ENCODE measurements at regions not wholly inside any gene's neighbourhood (a gene's known extent, or its start where the extent isn't known, plus 50 kb on each side); places are given as distances from the start of the nearest gene placed in this dataset.

GRCh38 chr11:122494221-122494620 is 161.3 kb upstream of the UBASH3B start:
- no peak for TF ChIP-seq CTCF (IDR thresholded peaks at IDR 0.05)
- TF ChIP-seq POLR2A (IDR thresholded peaks at IDR 0.05): no peak
